ENCODE measurements at regions not wholly inside any gene's neighbourhood (a gene's known extent, or its start where the extent isn't known, plus 50 kb on each side); places are given as distances from the start of the nearest gene placed in this dataset.
A peak's percentile ranks its signal among the peaks of the same experiment; 100 is the strongest.

GRCh38 chr1:94730450-94730849 lies 89.7 kb upstream of the SLC44A3 start:
- Histone ChIP-seq H4K91ac (ENCODE audit: insufficient read depth, low read depth, low read length) (peak overlapping the region; percentile 86), H3K9me3 (ENCODE audit: control insufficient read depth, insufficient read depth, low read length) (no peaks in the 10 kb centered on the region), H3K4ac (ENCODE audit: low read depth, low read length) (peak overlapping the region; percentile 87), H3K79me1 (ENCODE audit: low read depth in 1 of 2, low read length in 2 of 2) (peaks cover 0 to 11% of the 10 kb centered on the region in 2 experiments; a peak in 2 of 4 replicates), H3K4me1 (ENCODE audit: control insufficient read depth, insufficient read depth, low read length) (peaks cover 34% of the 10 kb centered on the region), H2AK9ac (replicated peaks; ENCODE audit: low read depth, low read length, poor library complexity) (peak overlapping the region; percentile 17), H2BK120ac (ENCODE audit: low read depth, low read length) (peak overlapping the region; percentile 82), H2BK15ac (ENCODE audit: low read depth, low read length) (peak overlapping the region; percentile 86; the same call in 2 of the 3 replicates), H3K23ac (ENCODE audit: low read depth, low read length) (peak overlapping the region; percentile 51), H3K4me3 (ENCODE audit: insufficient read depth, low read depth, low read length) (no peak overlapping the region), H2BK5ac (ENCODE audit: low read depth, low read length, poor library complexity, severe bottlenecking) (peak overlapping the region; percentile 41), H3K36me3 (ENCODE audit: control insufficient read depth, insufficient read depth, low read length) (no peaks in the 10 kb centered on the region), H4K8ac (ENCODE audit: low read depth in 2 of 2, low read length in 2 of 2) (peak overlapping the region; percentile 44 to 82; a peak in 3 of 4 replicates), H3K14ac (replicated peaks; ENCODE audit: low read depth, low read length) (peak overlapping the region; percentile 66; the same call in 1 of the 2 replicates), H3K9ac (ENCODE audit: low read depth, low read length) (no peak overlapping the region), H3K9me1 (ENCODE audit: insufficient read depth, low read length) (peaks cover 24% of the 10 kb centered on the region), H3K27me3 (ENCODE audit: control insufficient read depth, insufficient read depth, low read length) (no peaks in the 10 kb centered on the region), H2AK5ac (ENCODE audit: low read depth, low read length) (peak overlapping the region; percentile 93), H2BK20ac (ENCODE audit: low read depth, low read length) (peak overlapping the region; percentile 73), H4K5ac (ENCODE audit: low read depth, low read length) (peak overlapping the region; percentile 75), H3K56ac (ENCODE audit: extremely low read depth, insufficient read depth, low read length) (0 out of 2 replicates have a peak overlapping the region, but pooled peaks have one; percentile 10), H3K27ac (ENCODE audit: insufficient read depth, low read length) (no peak overlapping the region), H4K20me1 (ENCODE audit: insufficient read depth, low read length) (no peaks in the 10 kb centered on the region), H2AFZ (replicated peaks; ENCODE audit: low read length, poor library complexity) (no peak overlapping the region), H3K4me2 (ENCODE audit: low read depth, low read length) (no peak overlapping the region), H3K18ac (ENCODE audit: low read depth, low read length) (peak overlapping the region; percentile 70)
- CTCF ChIA-PET, result no interaction called here
- intact Hi-C loops (cut with micrococcal nuclease) (no loop called here), in situ Hi-C loops (cut with MboI; ENCODE audit: low sequenced_read_pairs) (no loop called here), dilution Hi-C loops (cut with HindIII; ENCODE audit: low sequenced_read_pairs, unreplicated experiment) (no loop called here)
- WGBS, 2 experiments (ENCODE audit: extremely low coverage in 2 of 2, insufficient read length in 1 of 2), result 0% methylated on average over 1 of the region's 3 CpGs; no CpG with 5 or more reads in 1 of the 2 experiments
- no peak for TF ChIP-seq RFX5 (IDR thresholded peaks at IDR 0.05; ENCODE audit: low read depth, low read length)
- no peak for TF ChIP-seq MAFK (IDR thresholded peaks at IDR 0.05; ENCODE audit: low read depth, low read length)
- TF ChIP-seq ELK1 (IDR thresholded peaks at IDR 0.05; ENCODE audit: borderline replicate concordance, low read depth, low read length), result no peak
- TF ChIP-seq NFE2L2 (IDR thresholded peaks at IDR 0.05; ENCODE audit: low read depth, low read length), result no peak
- TF ChIP-seq MAZ (IDR thresholded peaks at IDR 0.05; ENCODE audit: borderline replicate concordance, low read depth, low read length), result no peak
- no peak for TF ChIP-seq RCOR1 (IDR thresholded peaks at IDR 0.05; ENCODE audit: insufficient replicate concordance, low read length)
- TF ChIP-seq CTCF (conservative IDR thresholded peaks at IDR 0.05; ENCODE audit: low read depth, low read length), result no peak
- TF ChIP-seq RAD21 (IDR thresholded peaks at IDR 0.05; ENCODE audit: low read length), result no peak
- TF ChIP-seq CEBPB (IDR thresholded peaks at IDR 0.05; ENCODE audit: low read depth, low read length), result no peak
- no peak for TF ChIP-seq POLR2A (IDR thresholded peaks at IDR 0.05; ENCODE audit: low read depth, low read length)
- no TSS peak for BruUV-seq (replicated peaks)
- DNase-seq (no peak), ATAC-seq (ENCODE audit: low read depth) (no peak)
- POLR2A ChIA-PET (ENCODE audit: unreplicated experiment), result interaction anchor here (1.7 kb wide), 2 partner anchors 9 to 189 kb away, joined by 11 to 13 read pairs; partner anchors contain the start of gene F3
